GM18508 (cell line): ENCODE measurements at regions not wholly inside any gene's neighbourhood (a gene's known extent, or its start where the extent isn't known, plus 50 kb on each side); places are given as distances from the start of the nearest gene placed in this dataset.

Experiments used
- ATAC-seq: cut with Tn5 transposase; IDR thresholded peaks from one replicate; pipeline ENCODE4 v1.9.1; 2021; ENCODE audit warnings: moderate number of reproducible peaks; ENCODE audit not compliant: insufficient read depth, unreplicated experiment

DNA sequence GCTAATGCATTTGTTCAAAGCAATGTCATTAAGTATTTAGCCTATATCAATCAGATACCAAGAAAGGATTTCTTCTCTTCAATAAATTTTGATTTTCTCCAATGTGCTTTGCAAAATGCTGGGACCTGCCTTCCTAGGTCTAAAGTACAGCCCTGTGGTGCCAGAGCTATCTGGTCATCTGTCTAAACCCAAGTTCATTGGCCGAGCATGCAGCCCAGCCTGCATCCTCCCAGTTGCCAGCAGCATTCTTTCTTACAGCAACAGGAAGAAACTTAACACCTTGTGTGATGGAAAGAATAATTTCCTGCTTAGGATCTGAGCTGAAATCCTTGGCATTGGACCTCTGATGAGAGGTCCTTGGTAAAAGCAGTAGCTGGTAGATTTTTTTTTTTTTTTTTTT lies 310.0 kb downstream of the RBM26 start:
- ATAC-seq: no peak

- no peak for ATAC-seq
Measured at GRCh38 chr13:79090552-79091124, 315.4 kb downstream of the RBM26 start.

- no peak for ATAC-seq
Measured at GRCh38 chr13:79084802-79085424, 321.1 kb downstream of the RBM26 start.

- ATAC-seq: no peak
Measured at GRCh38 chr13:79081942-79082341, 324.1 kb downstream of the RBM26 start.

DNA sequence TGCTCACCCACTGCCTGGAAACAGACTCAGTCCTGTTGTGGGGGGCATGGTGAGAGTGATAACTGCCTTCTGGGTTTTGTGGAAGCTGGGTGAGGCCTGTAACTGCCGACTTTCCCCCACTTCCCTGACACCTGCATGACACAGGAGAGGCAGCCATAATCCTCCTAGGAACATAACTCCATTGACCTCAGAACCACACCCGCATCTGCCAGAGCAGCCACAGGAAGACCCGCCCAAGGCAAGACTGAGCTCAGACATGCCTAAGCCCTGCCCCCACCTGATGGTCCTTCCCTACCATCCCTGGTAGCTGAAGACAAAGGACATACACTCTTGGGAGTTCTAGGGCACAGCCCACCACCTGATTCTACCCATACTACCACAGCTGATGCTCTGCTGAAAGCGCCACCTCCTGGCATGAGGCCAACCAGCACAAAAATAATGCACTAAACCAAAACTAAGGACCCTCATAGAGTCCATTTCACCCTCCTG lies 326.7 kb downstream of the RBM26 start:
- no peak for ATAC-seq

- ATAC-seq: no peak
Measured at GRCh38 chr13:79075703-79076102, 330.4 kb downstream of the RBM26 start.

DNA sequence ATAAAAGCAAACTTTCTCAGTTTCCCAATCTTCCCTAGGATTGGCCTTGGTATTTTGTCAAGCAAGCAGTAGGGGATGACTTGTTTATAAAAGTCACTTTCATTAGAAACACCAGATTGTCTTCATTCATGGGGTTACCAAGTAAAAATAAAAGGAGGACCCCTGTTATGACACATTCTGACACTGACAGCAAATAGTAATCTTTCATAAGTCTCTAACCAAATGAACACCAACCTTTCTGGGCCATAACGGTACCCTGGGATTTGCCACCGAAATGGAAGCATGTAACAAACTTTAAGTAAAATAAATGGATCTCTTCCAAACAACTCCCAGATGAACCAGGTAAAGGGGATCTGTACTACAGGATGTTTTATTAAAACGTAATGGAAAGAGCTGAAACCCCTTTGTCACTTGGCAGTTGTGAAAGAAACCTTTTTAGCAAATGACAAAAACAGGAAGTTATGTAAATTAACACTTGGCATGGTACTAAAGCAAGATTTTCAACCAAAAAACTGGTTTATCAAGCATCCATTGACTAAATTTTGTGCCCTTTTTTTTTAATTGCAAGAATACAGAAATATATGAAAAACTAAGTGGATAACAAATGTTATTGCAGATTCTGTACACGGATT lies 335.6 kb downstream of the RBM26 start:
- peak; percentile 37 for ATAC-seq

DNA sequence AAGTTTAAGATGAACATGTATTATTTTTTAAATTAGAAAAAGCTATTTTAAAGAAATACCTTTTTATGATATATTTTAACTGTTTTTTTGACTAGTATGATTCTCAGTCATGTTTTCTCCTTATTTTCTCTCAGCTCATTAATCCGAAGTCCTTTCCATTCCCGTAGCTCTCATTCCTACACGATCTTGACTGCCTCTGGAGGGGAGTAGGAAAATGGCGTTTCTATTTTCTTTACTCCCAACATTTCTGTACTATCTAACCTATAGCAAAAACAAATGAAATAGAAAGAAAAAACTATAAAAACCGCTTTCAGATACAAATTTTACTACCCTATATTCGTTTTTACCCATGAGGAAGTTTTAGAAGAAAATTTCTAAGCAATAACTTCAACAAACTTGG lies 343.8 kb downstream of the RBM26 start:
- no peak for ATAC-seq

GRCh38 chr13:79060216-79060615 lies 345.8 kb downstream of the RBM26 start:
- no peak for ATAC-seq

DNA sequence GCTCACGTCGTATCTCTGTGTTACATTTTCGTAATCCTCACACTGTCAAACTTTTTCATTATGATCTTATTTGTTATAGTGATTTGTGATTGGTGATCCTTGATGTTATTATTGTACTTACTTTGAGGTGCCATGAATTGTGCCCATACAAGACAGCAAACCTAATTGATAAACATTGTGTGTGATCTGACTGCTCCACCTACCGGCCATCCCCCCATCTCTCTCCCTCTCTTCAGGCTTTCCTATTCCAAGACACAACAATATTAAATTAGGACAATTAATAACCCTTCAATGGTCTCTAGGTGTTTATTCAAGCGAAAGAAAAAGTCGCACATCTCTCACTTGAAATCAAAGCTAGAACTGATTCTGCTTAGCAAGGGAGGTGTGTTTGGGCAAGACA lies 349.3 kb downstream of the RBM26 start:
- ATAC-seq: no peak

- ATAC-seq: no peak
Measured at GRCh38 chr13:79051472-79051871, 354.6 kb downstream of the RBM26 start.

GRCh38 chr13:79044415-79044814 lies 361.6 kb downstream of the RBM26 start:
- ATAC-seq: no peak

DNA sequence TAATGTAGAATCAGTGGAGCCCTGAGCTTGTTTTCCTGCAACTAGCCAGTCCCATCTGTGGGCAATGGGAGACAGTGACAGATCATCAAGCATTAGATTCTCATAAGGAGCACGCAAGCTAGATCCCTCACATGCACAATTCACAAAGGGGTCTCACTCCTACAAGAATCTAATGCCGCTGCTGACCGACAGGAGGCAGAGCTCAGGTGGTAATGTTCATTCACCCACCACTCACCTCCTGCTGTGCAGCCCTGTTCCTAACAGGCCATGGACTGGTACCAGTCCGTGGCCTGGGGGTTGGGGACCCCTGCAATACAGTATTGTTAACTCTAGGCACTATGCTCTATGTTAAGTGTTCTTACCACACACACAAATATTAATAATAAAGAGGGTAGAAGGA lies 362.8 kb downstream of the RBM26 start:
- ATAC-seq: no peak

DNA sequence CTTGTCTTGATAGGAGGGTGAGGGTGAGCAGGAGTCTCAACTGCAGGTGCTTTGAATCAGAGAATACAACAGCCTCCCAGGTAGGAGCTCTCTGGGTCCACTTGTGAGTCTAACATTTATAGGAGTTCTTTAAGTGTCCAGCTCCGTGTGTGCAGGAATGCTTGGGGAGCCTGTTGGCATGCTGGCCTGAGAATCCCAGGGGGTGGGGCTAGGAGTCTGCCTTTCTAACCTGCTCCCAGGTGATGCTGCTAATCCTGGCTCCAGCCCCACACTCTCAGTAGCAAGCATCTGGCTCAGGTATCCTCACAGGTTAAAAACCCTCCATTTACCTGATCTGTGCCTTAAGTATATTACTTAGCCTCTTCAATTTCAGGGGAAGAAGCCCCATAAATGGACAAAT lies 368.9 kb downstream of the RBM26 start:
- no peak for ATAC-seq

GRCh38 chr13:79034341-79034740 lies 371.7 kb downstream of the RBM26 start:
- ATAC-seq: no peak

GRCh38 chr13:79030513-79030912 lies 371.6 kb upstream of the OBI1 start:
- ATAC-seq: no peak

- ATAC-seq: no peak
Measured at GRCh38 chr13:79018166-79018565, 359.2 kb upstream of the OBI1 start.

- no peak for ATAC-seq
Measured at GRCh38 chr13:79011179-79011578, 352.2 kb upstream of the OBI1 start.

- ATAC-seq: no peak
Measured at GRCh38 chr13:79003989-79004898, 345.3 kb upstream of the OBI1 start.

DNA sequence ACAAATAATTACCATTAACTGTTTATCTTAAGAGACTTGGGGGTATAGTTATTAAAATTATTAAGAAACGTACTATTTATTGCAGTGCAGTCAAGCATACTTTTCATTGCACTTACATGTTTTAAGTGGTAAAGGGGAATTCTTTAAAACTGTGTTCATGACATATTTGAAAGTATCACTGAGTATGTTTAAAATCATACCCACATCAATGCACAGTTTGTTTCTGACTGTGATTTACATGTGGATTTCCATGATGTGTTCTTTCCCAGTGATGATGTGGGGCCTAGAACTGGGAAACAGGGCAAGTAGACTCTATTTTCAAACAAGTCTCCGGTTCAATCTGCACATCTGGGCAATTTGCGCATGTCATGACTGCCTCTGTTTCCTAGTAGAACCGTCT lies 340.5 kb upstream of the OBI1 start:
- no peak for ATAC-seq
